MCF 10A (cell line): ENCODE measurements at regions not wholly inside any gene's neighbourhood (a gene's known extent, or its start where the extent isn't known, plus 50 kb on each side); places are given as distances from the start of the nearest gene placed in this dataset.

Source experiments
- BruUV-seq: library from RNA; stranded (reverse); fragments of 400-500 nt; replicated peaks from 2 replicates; lab custom pipeline; 2021; lab: Mats Ljungman, UMichigan
- CTCF ChIA-PET: fragments of 300-600 bp; sonication (Branson Sonifier 250); formaldehyde crosslinking; extraction: SDS; loops from one replicate; lab custom pipeline; 2021; ENCODE audit warnings: antibody characterized with exemption, inconsistent platforms; lab: Yijun Ruan, JAX
- POLR2A ChIA-PET: fragments of 300-600, 350-650 bp; sonication (Branson Sonifier 250); formaldehyde crosslinking; extraction: SDS; loops from one replicate; lab custom pipeline; 2020; ENCODE audit warnings: antibody characterized with exemption, inconsistent platforms; lab: Yijun Ruan, JAX
- DNase-seq: peaks from one replicate; pipeline ENCODE4 v3.0.0-alpha.2; 2018; ENCODE audit not compliant: unreplicated experiment
- H3K27ac Mint-ChIP-seq: one replicate; pipeline ENCODE4 v1.8.0; 2022; ENCODE audit warnings: mild to moderate bottlenecking, low read depth, mixed read lengths; ENCODE audit not compliant: unreplicated experiment
- H3K27me3 Mint-ChIP-seq: one replicate; pipeline ENCODE4 v1.8.0; 2022; ENCODE audit warnings: mixed read lengths; ENCODE audit not compliant: insufficient read depth, unreplicated experiment
- H3K36me3 Mint-ChIP-seq: one replicate; pipeline ENCODE4 v1.8.0; 2022; ENCODE audit warnings: mild to moderate bottlenecking, moderate library complexity, mixed read lengths; ENCODE audit not compliant: insufficient read depth, unreplicated experiment
- H3K4me1 Mint-ChIP-seq: one replicate; pipeline ENCODE4 v1.8.0; 2022; ENCODE audit warnings: mixed read lengths; ENCODE audit not compliant: insufficient read depth, unreplicated experiment
- H3K4me3 Mint-ChIP-seq: one replicate; pipeline ENCODE4 v1.8.0; 2022; ENCODE audit warnings: mild to moderate bottlenecking, moderate library complexity, mixed read lengths; ENCODE audit not compliant: unreplicated experiment
- H3K9me3 Mint-ChIP-seq: one replicate; pipeline ENCODE4 v1.8.0; 2022; ENCODE audit warnings: mixed read lengths; ENCODE audit not compliant: unreplicated experiment
- intact Hi-C: fragments of 100-400 bp; cut with micrococcal nuclease; formaldehyde crosslinking; loops from 2 replicates; pipeline ENCODE4 v1.14.1; 2022
- TF ChIP-seq, protein P1 (sequence below): fragments of 200-600 bp; IDR thresholded peaks from one replicate; pipeline ENCODE4 v1.8.0; 2022; ENCODE audit warnings: antibody characterized with exemption, mild to moderate bottlenecking; ENCODE audit not compliant: unreplicated experiment

DNA sequence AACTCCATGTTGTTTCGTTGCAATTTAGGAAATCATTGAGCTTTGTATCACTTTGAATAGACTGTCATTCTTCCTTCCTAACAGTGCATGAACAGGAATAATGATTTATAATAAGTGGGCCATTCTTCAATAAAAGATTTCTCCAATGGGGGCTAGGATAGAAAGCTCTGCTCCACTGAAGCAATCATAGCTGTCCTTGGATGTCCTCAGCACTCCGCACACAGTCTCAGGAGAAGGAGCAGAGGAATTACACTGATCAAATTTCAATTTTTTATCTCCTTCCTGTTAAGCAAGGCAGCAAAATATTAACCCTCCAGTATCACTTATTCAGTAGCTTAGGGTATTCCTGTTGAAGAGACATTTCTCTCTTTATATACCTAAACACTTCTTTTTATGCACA lies 532.7 kb upstream of the ST8SIA4 start:
- Mint-ChIP-seq H3K4me1 (no peaks in the 10 kb centered on the region), H3K4me3 (no peak overlapping the region), H3K27ac (no peak overlapping the region), H3K9me3 (no peaks in the 10 kb centered on the region), H3K27me3 (no peaks in the 10 kb centered on the region), H3K36me3 (no peaks in the 10 kb centered on the region)
- TF ChIP-seq, protein P1, sequence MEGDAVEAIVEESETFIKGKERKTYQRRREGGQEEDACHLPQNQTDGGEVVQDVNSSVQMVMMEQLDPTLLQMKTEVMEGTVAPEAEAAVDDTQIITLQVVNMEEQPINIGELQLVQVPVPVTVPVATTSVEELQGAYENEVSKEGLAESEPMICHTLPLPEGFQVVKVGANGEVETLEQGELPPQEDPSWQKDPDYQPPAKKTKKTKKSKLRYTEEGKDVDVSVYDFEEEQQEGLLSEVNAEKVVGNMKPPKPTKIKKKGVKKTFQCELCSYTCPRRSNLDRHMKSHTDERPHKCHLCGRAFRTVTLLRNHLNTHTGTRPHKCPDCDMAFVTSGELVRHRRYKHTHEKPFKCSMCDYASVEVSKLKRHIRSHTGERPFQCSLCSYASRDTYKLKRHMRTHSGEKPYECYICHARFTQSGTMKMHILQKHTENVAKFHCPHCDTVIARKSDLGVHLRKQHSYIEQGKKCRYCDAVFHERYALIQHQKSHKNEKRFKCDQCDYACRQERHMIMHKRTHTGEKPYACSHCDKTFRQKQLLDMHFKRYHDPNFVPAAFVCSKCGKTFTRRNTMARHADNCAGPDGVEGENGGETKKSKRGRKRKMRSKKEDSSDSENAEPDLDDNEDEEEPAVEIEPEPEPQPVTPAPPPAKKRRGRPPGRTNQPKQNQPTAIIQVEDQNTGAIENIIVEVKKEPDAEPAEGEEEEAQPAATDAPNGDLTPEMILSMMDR: no peak
- CTCF ChIA-PET: interaction anchor here (0.5 to 0.9 kb wide), 2 partner anchors 47 to 244 kb away, joined by 3 to 4 read pairs; no protein-coding TSS in a partner anchor
- DNase-seq: no peak
- BruUV-seq: no TSS peak
- POLR2A ChIA-PET: no interaction called here
- intact Hi-C loops: no loop called here

DNA sequence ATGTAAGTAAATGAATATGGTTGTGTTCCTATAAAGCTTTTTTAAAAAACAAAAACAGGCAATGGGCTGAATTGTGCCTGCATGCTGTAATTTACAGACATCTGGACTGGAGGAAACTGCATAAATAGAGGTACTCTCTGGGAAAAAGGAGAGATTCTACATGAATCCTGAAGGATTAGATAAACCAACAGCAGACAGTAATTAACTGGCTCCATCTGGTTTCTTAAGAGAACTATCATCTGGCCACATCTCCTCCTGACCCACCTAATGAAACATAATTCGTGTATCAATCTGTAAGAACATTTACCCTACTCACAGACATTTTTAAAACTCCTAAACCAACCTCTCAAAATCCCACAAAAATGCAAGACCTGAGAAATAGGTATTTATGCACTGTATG lies 528.1 kb upstream of the ST8SIA4 start:
- Mint-ChIP-seq H3K27ac (no peak overlapping the region), H3K9me3 (no peaks in the 10 kb centered on the region), H3K4me3 (no peak overlapping the region), H3K4me1 (no peaks in the 10 kb centered on the region), H3K36me3 (no peaks in the 10 kb centered on the region), H3K27me3 (peaks cover 9% of the 10 kb centered on the region)
- DNase-seq: no peak
- POLR2A ChIA-PET: no interaction called here
- intact Hi-C loops: no loop called here
- CTCF ChIA-PET: no interaction called here
- BruUV-seq: no TSS peak
- TF ChIP-seq, protein P1: no peak

GRCh38 chr5:101430551-101430950 lies 527.5 kb upstream of the ST8SIA4 start:
- no peak for DNase-seq
- Mint-ChIP-seq H3K27me3 (peaks cover 9% of the 10 kb centered on the region), H3K27ac (no peak overlapping the region), H3K9me3 (no peaks in the 10 kb centered on the region), H3K4me3 (no peak overlapping the region), H3K4me1 (no peaks in the 10 kb centered on the region), H3K36me3 (no peaks in the 10 kb centered on the region)
- ChIA-PET POLR2A (no interaction called here), CTCF (no interaction called here)
- TF ChIP-seq, protein P1: no peak
- intact Hi-C loops: no loop called here
- no TSS peak for BruUV-seq

- H3K4me3 Mint-ChIP-seq: no peak overlapping the region
- POLR2A ChIA-PET: no interaction called here
- TF ChIP-seq, protein P1: no peak
- DNase-seq: no peak
- no peak overlapping the region for H3K27ac Mint-ChIP-seq
- CTCF ChIA-PET: no interaction called here
- H3K36me3 Mint-ChIP-seq: no peaks in the 10 kb centered on the region
- H3K4me1 Mint-ChIP-seq: no peaks in the 10 kb centered on the region
- no peaks in the 10 kb centered on the region for H3K9me3 Mint-ChIP-seq
- H3K27me3 Mint-ChIP-seq: peaks cover 9% of the 10 kb centered on the region
- intact Hi-C loops: no loop called here
- BruUV-seq: no TSS peak
These were observed 526.2 kb upstream of the ST8SIA4 start for GRCh38 chr5:101429241-101429640.
